Pancreas (tissue), 10 donors: ENCODE measurements at regions not wholly inside any gene's neighbourhood (a gene's known extent, or its start where the extent isn't known, plus 50 kb on each side); places are given as distances from the start of the nearest gene placed in this dataset.
"Not testable (repeated sequence)": the region's sequence is repeated elsewhere in the genome, so short reads cannot be mapped to it uniquely, and the experiment has no call there.

ENCODE experiments used
- ATAC-seq, 4 donors: fragments of 200-7000 bp; cut with Tn5 transposase; one replicate each; pipeline versions ENCODE4 v1.8.0 to v1.9.1; 2020; ENCODE audit warnings: mild to moderate bottlenecking in 4 of 4, moderate library complexity in 4 of 4
- DNase-seq, 6 donors: peaks; one replicate each; pipeline ENCODE4 v3.0.0-alpha.2; 2020
- FAIRE-seq: peaks from 2 replicates; lab custom pipeline; 2012; peaks lifted over from hg19 to GRCh38; lab: Jason Lieb, UNC
- H3K27ac ChIP-seq, 4 donors: fragments of 200-600 bp; sonication (generic); 1 replicate in 3 of 4; 2 replicates in 1 of 4; pipeline versions ENCODE4 v1.5.0 to v1.8.0; 2020
- H3K27me3 ChIP-seq, 4 donors: fragments of 200-600 bp; one replicate each; pipeline ENCODE4 v1.8.0; 2021
- H3K36me3 ChIP-seq, 3 donors: fragments of 200-600 bp; sonication (generic) in 1 of 3; one replicate each; pipeline versions ENCODE4 v1.5.0 to v1.8.0; 2020 to 2021
- H3K4me1 ChIP-seq, 3 donors: fragments of 200-600 bp; one replicate each; pipeline ENCODE4 v1.8.0; 2021
- H3K4me3 ChIP-seq, 4 donors: fragments of 200-600 bp; sonication (generic) in 2 of 4; one replicate each; pipeline versions ENCODE4 v1.5.0 to v1.8.0; 2020 to 2021
- H3K9me3 ChIP-seq, 4 donors: fragments of 200-600 bp; one replicate each; pipeline ENCODE4 v1.8.0; 2021
- CTCF ChIP-seq, 4 donors: fragments of 200-600 bp; sonication (generic) in 3 of 4; IDR thresholded peaks; one replicate each; pipeline versions ENCODE4 v1.5.0 to v1.8.0; 2021; ENCODE audit warnings: antibody characterized with exemption in 4 of 4
- WGBS, 2 donors: extraction: QIAGEN DNeasy Blood & Tissue Kit; methylation state at CpG; one replicate each; pipeline ENCODE4 v1.1.7; 2013; 5-methylcytosine and 5-hydroxymethylcytosine counted together
- intact Hi-C, 3 donors: fragments of 100-400 bp; cut with DNase I; formaldehyde crosslinking; loops; one replicate each; pipeline versions ENCODE4 v1.11.1 to v1.14.2; 2022
- donor health status: healthy with polysubstance abuse.
- donor health status: DM: no; HTN: no; CAD: no; lungs with moderate emphysema.
- donor health status: DM: no; HTN: no; CAD: no.
- donor health status: control.
- donor health status: control.
- donor health status: Bipolar disorder and iron deficiency.
- donor health status: DM: yes; HTN: yes; CAD: no.
- donor health status: DM: no; HTN: no; CAD: no.
- donor health status: DM: no; HTN: no; CAD: no.
- donor health status: DM: yes; HTN: yes; CAD: no.

DNA sequence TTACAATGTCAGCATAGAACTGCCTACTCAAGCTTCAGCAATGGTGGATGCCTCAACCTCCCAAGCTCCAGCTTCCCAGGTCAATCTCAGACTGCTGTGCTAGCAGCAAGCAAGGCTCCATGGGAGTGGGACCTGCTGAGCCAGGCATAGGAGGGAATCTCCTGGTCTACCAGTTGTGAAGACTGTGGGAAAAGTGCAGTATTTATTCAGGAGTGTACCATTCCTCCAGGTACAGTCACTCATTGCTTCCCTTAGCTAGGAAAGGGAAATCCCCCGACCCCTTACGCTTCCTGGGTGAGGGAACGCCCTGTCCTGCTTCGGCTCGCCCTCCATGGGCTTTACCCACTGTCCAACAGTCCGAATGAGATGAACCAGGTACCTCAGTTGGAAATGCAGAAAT is 130.3 kb downstream of the ADCYAP1 start:
- ATAC-seq (peak; percentile 65 to 80 (median 74)), FAIRE-seq (no peak), DNase-seq (peak in 4 of 6 donors; percentile 30 to 51 (median 37))
- Histone ChIP-seq H3K36me3 (no peaks in the 10 kb centered on the region), H3K4me3 (no peak overlapping the region), H3K27me3 (no peaks in the 10 kb centered on the region), H3K9me3 (no peaks in the 10 kb centered on the region), H3K27ac (no peak overlapping the region), H3K4me1 (no peaks in the 10 kb centered on the region)
- TF ChIP-seq CTCF (IDR thresholded peaks at IDR 0.05) = no peak
- intact Hi-C loops = no loop called here
- WGBS, 2 donors = 35 to 43% methylated on average over 6 of the region's 6 CpGs

GRCh38 chr18:1036926-1037325 is 132.3 kb downstream of the ADCYAP1 start:
- DNase-seq = no peak
- intact Hi-C loops = no loop called here
- Histone ChIP-seq H3K9me3 (no peaks in the 10 kb centered on the region), H3K4me1 (no peaks in the 10 kb centered on the region), H3K36me3 (no peaks in the 10 kb centered on the region), H3K27me3 (no peaks in the 10 kb centered on the region), H3K4me3 (no peak overlapping the region), H3K27ac (no peak overlapping the region)
- no peak for TF ChIP-seq CTCF (IDR thresholded peaks at IDR 0.05)
- ATAC-seq = no peak
- FAIRE-seq = no peak
- 62 to 68% methylated on average over 3 of the region's 3 CpGs for WGBS, 2 donors

GRCh38 chr18:1037776-1038175 is 133.1 kb downstream of the ADCYAP1 start:
- no peak for FAIRE-seq
- Histone ChIP-seq H3K9me3 (no peaks in the 10 kb centered on the region), H3K4me1 (no peaks in the 10 kb centered on the region), H3K36me3 (no peaks in the 10 kb centered on the region), H3K4me3 (no peak overlapping the region), H3K27ac (no peak overlapping the region), H3K27me3 (no peaks in the 10 kb centered on the region)
- ATAC-seq = no peak
- WGBS, 2 donors = 32 to 51% methylated on average over 2 of the region's 2 CpGs
- DNase-seq = no peak
- TF ChIP-seq CTCF (IDR thresholded peaks at IDR 0.05) = no peak
- intact Hi-C loops = no loop called here

DNA sequence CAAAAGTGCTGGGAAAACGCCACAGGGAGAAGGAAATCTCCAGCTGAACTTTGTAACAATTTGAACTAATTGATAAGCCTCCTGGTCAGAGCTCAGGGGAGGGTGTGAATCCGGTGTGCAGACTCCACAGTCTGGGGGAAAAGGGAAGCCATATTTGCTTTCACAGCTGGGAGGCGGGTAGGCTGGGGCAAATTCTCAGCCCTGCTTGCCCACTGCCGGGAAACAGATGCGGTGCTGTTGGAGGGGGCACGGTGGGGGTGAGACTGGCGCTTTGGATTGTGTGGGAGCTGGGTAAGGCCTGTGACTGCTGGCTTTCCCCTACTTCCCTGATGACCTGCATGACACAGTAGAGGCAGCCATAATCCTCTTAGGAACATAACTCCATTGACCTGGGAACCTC is 134.8 kb downstream of the ADCYAP1 start:
- H3K4me1 ChIP-seq = no peaks in the 10 kb centered on the region
- FAIRE-seq (no peak), DNase-seq (no peak), ATAC-seq (no peak)
- 80 to 88% methylated on average over 7 of the region's 7 CpGs for WGBS, 2 donors
- no peaks in the 10 kb centered on the region for H3K36me3 ChIP-seq
- H3K27me3 ChIP-seq = no peaks in the 10 kb centered on the region
- no peak for TF ChIP-seq CTCF (IDR thresholded peaks at IDR 0.05)
- H3K4me3 ChIP-seq = no peak overlapping the region
- intact Hi-C loops = no loop called here
- no peaks in the 10 kb centered on the region for H3K9me3 ChIP-seq
- H3K27ac ChIP-seq = no peak overlapping the region

DNA sequence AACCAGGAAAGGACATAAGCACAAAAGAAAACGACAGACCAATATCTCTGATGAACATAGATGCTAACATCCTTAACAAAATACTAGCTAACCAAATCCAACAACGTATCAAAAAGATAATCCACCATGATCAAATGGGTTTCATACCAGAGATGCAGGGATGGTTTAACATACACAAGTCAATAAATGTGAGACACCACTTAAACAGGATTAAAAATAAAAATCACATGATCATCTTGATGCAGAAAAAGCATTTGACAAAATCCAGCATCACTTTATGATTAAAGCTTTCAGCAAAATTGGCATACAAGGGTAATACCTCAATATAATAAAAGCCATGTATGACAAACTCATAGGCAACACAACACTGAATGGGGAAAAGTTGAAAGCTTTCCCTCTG is 138.4 kb downstream of the ADCYAP1 start:
- H3K4me3 ChIP-seq, intact Hi-C loops, H3K9me3 ChIP-seq, H3K27ac ChIP-seq, FAIRE-seq, H3K27me3 ChIP-seq, DNase-seq, ATAC-seq, H3K4me1 ChIP-seq, H3K36me3 ChIP-seq: not testable (repeated sequence)
- 51 to 63% methylated on average over 2 of the region's 2 CpGs for WGBS, 2 donors

- intact Hi-C loops = no loop called here
- no peak for TF ChIP-seq CTCF (IDR thresholded peaks at IDR 0.05)
- H3K36me3 ChIP-seq = no peaks in the 10 kb centered on the region
- FAIRE-seq (no peak), ATAC-seq (no peak), DNase-seq (no peak)
- H3K27ac ChIP-seq = no peak overlapping the region
- H3K9me3 ChIP-seq = no peaks in the 10 kb centered on the region
- no peaks in the 10 kb centered on the region for H3K4me1 ChIP-seq
- H3K4me3 ChIP-seq = no peak overlapping the region
- 25 to 29% methylated on average over 4 of the region's 4 CpGs for WGBS, 2 donors
- H3K27me3 ChIP-seq = no peaks in the 10 kb centered on the region
Observed at GRCh38 chr18:1045658-1046057, 141.0 kb downstream of the ADCYAP1 start.
